DMS153 (cell line): ENCODE measurements at regions not wholly inside any gene's neighbourhood (a gene's known extent, or its start where the extent isn't known, plus 50 kb on each side); places are given as distances from the start of the nearest gene placed in this dataset.
"Not testable (repeated sequence)": the region's sequence is repeated elsewhere in the genome, so short reads cannot be mapped to it uniquely, and the experiment has no call there.

Experiments used
- DNase-seq: peaks from one replicate; lab custom pipeline; 2025; lab: John Stamatoyannopoulos, UW

DNA sequence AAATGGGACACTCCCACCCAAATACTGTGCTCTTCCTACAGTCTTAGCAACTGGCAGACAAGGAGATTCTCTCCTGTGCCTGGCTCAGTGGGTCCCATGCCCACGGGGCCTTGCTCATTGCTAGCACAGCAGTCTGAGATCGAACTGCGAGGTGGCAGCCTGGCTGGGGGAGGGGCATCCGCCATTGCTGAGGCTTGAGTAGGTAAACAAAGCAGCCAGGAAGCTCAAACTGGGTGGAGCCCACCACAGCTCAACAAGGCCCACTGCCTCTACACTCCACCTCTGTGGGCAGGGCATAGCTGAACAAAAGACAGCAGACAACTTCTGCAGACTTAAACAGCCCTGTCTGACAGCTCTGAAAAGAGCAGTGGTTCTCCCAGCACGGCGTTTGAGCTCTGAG is 174.8 kb downstream of the COL12A1 start:
- DNase-seq = not testable (repeated sequence)

DNA sequence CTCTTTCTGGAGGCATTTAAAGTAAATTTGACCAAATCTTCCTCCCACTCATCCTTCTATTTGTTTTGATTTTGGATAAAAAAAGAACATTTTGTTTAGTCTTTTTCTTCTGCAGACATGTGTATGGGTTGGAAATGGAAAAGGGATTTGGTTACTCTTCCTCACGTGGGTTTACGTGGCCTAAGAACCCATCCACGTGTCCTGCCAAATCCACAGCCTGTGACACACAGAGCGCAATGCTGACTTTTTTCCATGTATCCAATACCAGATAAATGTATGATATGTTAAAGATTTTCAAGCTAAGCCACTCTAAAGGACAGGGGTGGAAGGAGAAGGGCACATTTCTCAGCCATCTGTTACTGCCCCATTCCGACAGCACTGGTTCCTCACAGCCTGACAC is 176.5 kb downstream of the COL12A1 start:
- DNase-seq = no peak

DNA sequence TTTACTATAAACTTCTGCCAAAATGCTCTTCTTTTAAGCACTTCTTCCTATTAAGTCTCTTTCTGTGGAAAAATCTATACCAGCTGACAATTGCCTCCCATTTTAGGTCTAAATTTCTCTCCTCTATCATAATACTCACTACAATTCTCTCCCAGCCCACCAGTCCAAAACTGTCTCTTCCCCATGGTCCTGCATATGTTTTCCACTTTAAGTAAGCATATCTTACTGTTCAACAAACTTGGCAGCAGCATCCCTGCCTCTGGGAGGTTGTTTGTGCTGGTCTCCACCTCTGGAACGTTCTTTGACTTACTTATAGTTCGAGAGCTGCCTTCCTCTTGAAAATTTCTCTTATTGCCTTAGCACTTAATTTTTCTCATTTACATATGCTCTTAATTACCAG is 180.5 kb downstream of the COL12A1 start:
- DNase-seq = no peak

DNA sequence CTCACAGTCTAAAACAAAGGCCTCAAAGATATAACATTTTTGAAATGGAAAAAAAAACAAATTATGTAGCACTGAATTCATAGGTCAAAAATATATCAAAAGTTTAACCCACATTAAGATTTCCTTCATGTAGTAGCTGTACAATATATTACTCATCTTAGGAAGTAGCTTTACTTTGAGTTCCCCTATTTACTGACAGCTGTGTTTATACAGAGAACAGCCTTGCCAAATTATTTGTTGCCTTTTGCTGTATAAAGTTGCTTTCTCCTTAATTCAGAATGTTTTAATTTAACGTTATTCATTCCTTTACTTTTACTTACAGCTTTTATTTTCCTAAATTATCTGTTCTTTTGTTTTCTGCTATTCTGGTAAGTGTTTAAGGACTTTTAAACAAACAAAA is 181.0 kb downstream of the COL12A1 start:
- DNase-seq = no peak

DNA sequence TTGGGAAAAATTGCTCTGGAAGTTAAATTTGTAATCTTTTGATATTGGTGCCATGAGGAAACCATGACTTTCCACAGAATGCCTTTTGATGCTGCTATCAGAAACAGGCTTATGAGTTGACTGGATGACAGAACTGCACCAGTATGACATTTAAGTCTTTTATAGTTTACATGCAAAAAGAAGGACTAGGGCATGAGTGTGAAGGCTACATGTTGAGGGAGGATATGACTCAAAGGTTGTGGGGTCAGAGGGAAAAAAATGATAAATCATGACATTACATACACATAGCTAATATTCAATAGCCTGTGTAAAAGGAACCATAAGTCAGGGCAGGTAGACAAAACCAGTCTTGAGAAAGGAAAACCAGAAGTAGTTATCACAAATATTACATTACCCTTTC is 182.2 kb downstream of the COL12A1 start:
- no peak for DNase-seq

DNA sequence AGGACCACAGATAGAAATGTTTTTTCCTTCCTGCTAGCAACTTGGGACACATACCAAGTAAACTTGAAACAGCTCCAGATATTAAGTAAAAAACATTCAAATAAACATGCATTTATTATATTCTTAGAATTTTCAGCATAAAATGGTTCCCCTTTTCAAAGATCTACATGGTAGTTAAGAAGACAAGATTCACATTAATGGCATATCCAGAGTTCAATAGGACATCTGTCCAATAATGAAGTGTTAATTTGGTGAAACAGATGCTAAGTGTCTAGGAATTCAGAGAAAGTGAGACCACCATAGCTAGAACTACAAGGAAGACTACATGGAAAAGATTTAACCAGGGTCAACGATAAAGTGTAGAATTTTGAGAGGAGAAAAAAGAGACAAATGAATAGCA is 184.9 kb downstream of the COL12A1 start:
- no peak for DNase-seq

DNA sequence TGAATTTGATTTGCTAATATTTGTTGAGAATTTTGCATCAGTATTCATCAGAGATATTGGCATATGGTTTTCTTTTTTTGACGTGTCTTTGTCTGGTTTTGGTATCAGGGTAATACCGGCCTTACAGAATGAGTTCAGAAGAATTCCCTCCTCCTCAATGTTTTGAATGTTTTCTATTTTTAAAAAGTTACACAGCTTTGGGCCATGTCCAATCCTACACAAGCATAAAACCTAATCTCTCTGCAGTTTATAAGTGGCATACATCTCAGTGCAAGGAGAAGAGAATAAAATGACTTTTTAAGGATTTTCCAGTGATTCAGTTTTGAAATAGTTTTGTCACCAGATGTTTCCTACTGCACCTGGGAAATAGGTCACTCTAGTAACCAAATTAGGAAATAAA is 185.5 kb downstream of the COL12A1 start:
- DNase-seq = no peak

DNA sequence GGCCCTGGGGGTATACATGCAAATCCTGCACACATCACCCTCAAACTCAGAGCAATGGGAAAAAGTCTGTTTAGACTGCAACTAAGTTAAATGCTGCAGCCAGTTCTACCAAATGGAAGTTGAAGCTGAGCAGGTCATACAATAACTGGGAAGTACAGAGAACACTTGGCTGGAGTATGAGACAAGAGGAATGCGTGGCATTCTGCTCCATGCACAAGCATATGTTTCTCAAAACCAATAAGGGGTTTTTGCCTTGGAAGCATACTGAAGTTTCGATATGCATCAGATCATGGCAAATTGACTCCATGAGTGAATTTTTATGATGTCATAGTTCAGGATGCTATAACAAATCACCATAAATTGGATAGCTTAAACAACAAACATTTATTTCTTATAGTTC is 193.8 kb downstream of the COL12A1 start:
- DNase-seq = no peak

DNA sequence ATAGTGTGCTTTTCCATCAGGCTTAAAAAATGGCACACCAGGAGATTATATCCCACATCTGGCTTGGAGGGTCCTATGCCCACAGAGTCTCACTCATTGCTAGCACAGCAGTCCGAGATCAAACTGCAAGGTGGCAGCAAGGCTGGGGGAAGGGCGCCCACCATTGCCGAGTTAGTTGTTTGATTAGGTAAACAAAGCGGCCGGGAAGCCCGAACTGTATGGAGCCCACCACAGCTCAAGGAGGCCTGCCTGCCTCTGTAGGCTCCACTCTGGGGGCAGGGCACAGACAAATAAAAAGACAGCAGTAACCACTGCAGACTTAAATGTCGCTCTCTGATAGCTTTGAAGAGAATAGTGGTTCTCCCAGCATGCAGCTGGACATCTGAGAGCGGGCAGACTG is 201.9 kb downstream of the COL12A1 start:
- DNase-seq = not testable (repeated sequence)

DNA sequence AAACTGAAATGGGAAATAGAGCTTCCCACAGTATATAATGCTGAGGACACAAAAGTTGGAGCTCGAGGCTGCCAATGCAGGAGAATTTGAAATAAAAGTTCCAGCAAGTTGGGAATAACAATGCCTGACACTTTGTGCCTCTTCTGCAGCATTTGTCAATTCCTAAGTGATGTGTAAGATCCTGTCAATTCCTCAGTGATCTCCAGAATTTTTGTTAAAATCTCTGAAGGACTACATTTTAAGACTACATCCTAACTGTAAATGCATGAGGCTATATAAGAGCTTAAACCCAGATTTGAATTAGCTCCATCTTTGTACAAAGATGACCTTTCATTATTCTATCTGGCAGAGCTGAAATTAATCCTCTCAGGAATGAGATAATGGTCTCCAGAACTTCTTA is 208.2 kb downstream of the COL12A1 start:
- no peak for DNase-seq

DNA sequence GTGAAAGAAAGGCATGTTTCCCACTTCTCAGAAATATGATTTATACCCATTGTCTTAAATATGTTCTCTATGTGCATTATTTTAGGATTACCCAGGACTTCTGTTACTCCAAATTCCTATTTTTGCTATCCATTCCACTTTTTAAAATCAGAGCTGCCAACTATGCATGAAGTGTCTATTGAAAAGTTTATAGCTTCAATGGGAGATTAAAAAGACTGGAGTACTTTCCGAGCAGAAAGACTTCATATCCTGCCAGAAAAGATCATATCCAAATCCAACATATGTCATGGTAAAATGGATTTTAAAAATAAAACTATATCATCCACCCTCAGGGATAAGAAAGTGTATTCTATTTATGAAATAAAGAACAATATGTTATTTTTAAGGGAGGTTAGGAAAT is 212.7 kb downstream of the COL12A1 start:
- no peak for DNase-seq

DNA sequence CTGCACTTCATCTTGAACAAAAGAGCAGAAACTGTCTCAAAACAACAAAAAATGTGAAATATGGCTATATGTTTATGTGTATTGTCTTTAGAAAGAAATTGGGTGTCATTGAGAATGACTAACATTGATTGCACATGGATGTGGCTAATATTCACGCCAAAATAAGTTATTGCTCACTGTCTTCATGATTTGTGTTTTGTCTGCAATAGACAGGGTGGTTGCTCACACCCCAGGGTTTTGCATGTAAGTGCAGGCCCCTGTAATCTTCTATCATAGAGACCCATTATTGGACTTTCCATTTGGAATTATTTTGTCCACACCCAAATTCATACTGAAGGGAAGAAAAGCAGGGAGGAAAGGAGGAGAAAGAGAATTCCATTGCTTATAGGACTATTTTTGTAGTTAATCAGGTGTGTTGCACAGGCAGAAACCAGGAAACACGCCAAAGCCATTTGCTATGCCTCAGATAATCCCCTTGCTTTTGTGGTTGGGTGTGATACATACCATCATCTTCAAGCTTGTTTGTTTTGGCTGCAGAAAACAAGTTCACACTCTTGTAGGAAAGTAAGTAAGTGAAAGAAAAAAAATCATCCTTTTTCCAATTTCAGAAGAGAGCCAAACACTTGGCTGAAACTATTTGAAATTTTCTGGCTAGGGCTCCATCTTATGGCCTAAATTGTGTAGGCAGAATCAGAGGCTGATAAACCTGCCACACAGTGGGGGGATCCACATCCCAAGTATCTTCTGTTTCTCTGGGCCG is 214.1 kb downstream of the COL12A1 start:
- DNase-seq = no peak

DNA sequence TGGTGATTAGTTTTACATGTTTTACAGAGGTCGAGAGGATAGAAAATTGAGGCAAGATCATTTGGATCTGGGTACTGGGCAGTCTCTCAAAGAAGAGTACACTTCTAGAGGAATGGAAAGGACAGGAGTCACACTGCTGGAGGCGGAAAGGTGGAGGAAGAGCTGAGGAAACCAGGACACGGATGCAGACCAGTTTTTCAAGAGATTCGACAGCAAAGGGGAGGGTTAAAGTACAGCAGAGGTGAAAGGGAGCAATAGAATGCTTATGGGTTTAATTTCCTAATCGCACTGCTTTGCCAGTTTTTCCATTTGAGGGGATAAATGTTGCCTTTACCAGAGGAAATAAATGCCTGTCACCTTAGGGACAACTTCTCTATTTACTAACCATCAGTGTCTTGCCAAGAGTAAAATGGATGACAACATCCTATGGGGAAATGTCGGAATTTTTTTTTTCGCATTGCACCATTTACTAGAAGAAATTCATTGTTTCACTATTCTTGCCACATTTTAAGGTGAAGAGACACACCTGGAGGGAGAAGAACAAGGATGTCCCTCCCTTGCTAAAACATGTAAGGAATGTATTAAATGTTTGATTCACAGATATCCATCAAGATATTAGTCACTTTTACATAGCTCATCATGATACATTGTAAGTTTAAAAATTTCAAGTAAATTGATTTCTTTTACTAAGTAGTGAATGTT is 226.6 kb downstream of the COL12A1 start:
- DNase-seq = no peak

DNA sequence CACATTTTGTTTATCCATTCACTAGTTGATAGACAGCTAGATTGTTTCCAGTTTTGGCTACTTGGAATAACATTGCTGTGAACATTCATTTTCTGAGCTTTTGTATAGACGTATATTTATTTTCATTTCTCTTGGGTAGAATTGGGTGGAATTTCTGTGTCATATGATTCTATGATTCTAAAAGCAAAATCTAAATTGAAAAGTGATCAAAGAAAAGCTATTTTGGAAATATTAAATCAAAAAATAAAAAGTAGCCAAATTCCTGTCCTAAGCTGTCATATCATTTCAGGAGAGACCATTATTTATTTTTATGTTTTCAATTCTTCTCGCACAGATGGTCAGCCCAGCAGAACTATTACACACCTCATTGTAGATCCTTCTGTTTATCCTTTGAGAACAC is 229.2 kb downstream of the COL12A1 start:
- DNase-seq = no peak

DNA sequence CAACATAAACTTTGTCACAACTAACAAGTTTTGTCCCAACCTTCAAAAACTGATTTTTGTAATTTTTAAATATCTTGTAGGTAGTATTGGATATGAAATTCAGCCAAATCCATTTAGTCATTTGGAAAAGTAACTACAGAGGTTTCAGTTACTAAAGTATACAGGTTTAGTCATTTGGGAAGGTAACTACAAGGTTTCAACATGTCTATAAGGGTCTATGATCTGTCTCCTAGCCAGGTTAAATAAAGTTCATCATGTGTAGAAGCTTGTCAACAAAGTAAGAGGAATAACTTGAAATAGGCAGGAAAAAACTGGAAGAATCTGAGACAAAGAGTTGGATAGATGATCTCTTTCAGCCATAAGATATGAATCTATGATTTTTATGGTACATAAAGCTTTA is 229.8 kb downstream of the COL12A1 start:
- no peak for DNase-seq

DNA sequence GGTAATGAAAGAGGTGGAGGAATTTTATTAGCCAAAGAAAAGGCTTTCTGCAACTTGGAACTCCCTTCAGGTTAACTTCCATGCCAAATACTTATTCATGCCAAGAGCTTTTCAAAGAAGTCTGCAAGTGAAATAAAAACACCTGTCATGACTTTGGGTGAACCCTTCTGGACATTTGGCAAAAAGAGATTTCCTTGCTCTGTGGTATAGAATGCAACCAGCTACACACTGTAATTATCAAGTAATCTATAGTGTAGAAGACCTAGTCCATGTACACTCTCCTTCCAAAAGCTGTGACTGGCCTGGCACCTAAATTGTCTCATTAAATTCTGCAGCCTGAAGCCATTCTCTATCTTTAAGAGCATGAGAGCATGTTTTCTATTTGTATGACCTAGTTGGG is 232.3 kb downstream of the COL12A1 start:
- no peak for DNase-seq

DNA sequence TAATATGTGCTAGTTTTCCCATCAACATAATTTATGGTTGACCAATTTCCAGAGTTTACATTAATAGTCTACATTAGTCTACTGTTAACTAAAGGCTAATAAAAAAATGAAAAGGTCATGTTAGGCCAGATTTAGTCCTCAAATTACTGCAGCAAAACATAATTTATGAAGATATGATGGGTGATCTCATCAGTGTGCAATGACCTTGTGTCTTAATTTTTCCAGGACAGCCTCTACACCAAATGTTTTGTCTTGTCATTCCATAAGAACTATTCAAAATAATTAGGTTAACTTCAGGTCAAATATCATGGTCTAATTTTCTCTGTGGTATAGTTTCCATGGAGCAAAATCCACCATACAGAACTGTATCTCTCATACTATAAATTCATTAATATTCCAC is 234.2 kb downstream of the COL12A1 start:
- no peak for DNase-seq

DNA sequence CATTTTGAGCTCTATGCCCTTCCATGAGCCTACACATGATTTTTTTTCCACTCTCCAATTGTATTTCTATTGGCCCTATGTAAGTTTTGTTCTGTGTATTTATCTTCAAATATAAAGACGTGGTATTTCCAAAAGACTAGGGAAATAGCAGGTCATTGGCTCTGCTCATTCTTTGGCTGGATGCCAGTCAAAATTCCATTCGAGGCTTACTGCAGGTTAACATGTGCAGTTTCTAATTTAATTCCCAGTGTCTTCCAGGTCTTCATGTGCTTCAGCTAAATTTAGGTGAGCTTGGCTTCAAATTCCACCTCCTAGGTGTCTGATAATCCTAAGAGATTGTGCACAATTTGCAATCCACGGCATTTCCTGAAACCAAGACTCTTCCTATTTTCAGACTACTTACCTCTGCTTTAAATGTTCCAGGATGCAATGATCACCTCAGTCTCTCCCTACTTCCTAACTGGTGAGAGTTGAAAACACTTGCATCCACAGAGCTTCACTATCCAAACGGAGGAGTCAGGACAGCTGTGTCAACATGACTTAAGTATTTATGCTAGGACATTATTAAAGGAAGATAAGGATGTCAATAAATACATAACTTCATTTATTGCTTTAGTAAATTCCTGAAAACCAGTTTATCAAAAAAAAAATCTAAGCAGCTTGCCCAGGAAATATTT is 236.1 kb downstream of the COL12A1 start:
- DNase-seq = peak; percentile 63

DNA sequence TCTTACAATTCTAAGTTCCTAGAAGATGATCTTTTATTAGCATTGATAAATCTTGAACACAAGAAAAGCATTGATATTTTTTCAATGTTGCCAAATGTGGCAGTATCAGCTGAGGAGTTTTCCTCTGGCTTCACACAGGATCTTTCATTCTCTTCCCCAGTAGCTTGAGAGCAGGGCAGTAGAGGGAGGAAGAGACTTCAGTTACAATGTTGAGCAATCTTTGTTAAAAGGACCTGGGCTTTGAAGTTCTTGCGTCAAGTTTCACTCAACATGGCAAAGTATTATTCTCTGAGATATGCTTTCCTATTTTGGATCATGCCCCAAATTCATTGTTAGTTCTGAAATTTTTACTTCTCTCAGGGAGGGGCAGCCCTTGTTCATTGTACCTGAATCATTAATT is 238.0 kb downstream of the COL12A1 start:
- no peak for DNase-seq

DNA sequence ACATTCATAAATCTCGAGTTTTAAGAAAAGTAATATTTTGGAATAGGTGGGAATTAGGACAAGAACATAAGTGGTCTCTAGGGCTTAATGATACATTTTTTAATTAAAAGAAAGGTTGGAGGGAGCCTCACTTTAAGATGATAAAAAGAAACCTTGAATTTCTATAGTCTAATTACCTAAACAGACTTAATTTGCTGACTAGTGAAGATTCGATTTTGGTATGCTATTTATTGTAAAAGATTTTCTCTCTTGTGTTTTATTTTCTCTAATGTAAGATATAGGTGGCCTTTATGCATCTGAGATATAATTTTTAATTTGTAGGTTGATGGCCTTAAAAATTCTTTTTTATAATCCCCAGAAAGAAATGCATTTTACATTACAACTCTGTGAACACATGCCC is 239.1 kb downstream of the COL12A1 start:
- DNase-seq = no peak

DNA sequence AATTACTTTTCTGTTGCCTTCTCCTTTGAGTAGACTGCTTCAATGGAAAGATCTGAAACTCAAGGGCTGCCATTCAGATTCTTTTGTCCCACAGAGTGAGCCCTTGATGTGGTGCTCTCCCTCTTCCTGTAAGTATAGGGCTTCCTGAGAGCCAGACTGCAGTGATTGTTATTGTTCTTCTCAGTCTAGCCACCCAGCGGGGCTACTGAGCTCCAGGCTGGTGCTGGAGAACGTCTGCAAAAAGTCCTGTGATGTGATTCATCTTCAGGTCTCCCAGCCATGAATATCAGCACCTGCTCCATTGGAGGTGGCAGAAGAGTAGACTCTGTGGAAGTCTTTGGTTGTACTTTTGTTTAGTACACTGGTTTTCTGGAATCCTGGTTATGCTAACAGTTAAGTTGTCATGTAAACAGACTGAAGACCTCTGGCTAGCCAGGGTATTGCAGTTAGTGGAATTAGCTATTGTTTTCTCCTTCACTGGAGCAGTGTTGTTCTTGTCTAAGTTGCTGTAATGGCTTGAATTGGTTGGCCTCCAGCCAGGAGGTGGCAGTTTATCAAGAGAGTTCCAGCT is 240.9 kb downstream of the COL12A1 start:
- DNase-seq = no peak

DNA sequence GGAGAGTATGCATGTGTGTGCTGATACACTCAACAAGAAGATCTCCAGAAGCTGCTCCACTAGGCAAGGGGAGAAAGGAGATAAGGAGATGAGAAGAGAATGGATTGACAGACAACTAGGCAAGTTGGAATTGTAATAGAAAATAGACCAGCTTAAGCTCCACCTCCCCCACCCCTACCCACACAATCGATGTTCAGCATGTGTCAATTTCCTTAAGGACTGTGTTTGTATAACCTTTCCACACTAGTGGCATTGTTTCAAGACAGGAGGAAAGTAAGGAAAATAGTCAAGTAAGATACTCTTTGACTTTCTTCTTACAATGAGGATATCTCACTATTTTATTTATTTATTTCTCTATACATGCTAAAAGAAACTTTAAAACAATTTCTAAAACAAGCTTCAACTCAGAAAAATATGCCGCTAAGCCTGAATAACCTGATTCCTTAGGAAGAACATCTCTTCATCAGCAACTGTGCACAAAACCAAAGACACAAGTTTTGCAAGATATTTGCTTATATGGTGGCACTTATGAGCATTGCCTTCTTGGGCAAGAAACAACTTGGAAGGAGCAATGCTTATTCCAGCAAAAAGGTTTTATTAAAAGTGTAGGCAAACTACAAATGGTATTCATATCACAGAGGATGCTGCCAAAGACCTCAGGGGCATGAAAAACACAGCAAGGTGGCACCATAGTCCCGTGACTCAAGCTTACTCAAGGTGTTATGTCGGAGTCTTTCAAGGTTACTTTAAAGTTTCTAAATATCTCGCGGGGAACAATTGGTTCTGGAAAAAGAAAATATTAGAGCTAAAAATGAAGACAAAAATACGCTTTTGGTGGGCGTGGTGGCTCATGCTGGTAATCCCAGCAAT is 249.1 kb downstream of the COL12A1 start:
- DNase-seq = no peak
